ENCODE measurements at regions not wholly inside any gene's neighbourhood (a gene's known extent, or its start where the extent isn't known, plus 50 kb on each side); places are given as distances from the start of the nearest gene placed in this dataset.

DNA sequence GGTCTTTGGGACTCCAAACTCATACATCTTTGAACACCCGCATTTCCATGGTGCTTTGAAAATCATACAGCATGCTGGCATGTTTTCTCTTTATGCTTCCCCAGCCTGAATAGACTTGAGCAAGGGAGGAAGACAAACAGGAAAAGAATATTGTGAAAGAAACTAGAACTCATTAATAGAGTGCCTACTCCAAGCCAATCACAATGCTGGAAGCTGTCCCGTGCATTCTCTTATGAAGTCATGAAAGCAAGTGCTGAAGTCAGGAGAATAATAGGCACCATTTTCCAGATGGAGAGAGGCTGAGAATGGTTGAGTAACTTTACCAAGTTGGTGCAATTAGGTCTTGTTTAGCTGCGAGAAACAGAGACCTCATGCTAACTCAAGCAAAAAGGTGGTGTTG is 102.5 kb upstream of the PTPRT start:
- TF ChIP-seq EZH2phosphoT487 (IDR thresholded peaks at IDR 0.05; ENCODE audit: low read depth, severe bottlenecking, unreplicated experiment) (no peak), EZH2 (IDR thresholded peaks at IDR 0.05; ENCODE audit: borderline replicate concordance) (no peak), CTCF (IDR thresholded peaks at IDR 0.05; ENCODE audit: poor library complexity) (no peak)
- H3K4me3 ChIP-seq, result no peak overlapping the region
- H3K9me2 ChIP-seq (replicated peaks; ENCODE audit: insufficient read depth), result no peaks in the 10 kb centered on the region
- WGBS (ENCODE audit: low lambda C conversion rate, missing lambda C conversion rate), result 95% methylated on average over 3 of the region's 3 CpGs
- no peaks in the 10 kb centered on the region for H3K4me1 ChIP-seq (ENCODE audit: insufficient read depth)
- H3K4me2 ChIP-seq, result no peak overlapping the region
- H3K9me3 ChIP-seq (ENCODE audit: low read depth), result no peaks in the 10 kb centered on the region
- no peak overlapping the region for H3K27ac ChIP-seq
- H2AFZ ChIP-seq, result no peak overlapping the region
- H3K79me2 ChIP-seq, result no peaks in the 10 kb centered on the region
- no peaks in the 10 kb centered on the region for H4K20me1 ChIP-seq (ENCODE audit: insufficient read depth, poor library complexity, severe bottlenecking)
- no peaks in the 10 kb centered on the region for H3K36me3 ChIP-seq (replicated peaks; ENCODE audit: insufficient read depth, low read depth)
- DNase-seq (ENCODE audit: low spot score), result no peak
- no peaks in the 10 kb centered on the region for H3K27me3 ChIP-seq

DNA sequence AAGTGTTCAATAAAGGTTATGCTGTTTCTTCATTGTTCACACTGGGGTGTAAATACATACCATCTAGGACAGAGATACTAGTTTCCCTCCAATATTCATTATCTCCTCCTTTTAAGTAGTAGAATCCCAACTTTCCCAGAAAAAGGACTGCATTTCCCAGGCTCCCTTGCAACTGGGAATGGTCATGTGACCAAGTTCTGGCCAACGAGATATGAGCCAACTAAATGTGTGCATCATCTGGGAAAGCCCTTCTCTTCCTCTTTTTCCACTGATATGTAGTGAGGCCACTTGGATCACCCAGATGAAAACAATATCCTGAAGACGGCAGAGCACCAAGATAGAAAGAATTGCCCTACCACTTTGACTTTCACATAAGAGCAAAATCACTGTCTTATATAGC is 97.9 kb upstream of the PTPRT start:
- WGBS (ENCODE audit: low lambda C conversion rate, missing lambda C conversion rate), result 67% methylated on average over 2 of the region's 2 CpGs
- DNase-seq (ENCODE audit: low spot score), result no peak
- no peaks in the 10 kb centered on the region for H3K9me3 ChIP-seq (ENCODE audit: low read depth)
- H3K4me1 ChIP-seq (ENCODE audit: insufficient read depth), result no peaks in the 10 kb centered on the region
- H3K27ac ChIP-seq, result no peak overlapping the region
- TF ChIP-seq CTCF (IDR thresholded peaks at IDR 0.05; ENCODE audit: poor library complexity) (no peak), EZH2 (IDR thresholded peaks at IDR 0.05; ENCODE audit: borderline replicate concordance) (no peak), EZH2phosphoT487 (IDR thresholded peaks at IDR 0.05; ENCODE audit: low read depth, severe bottlenecking, unreplicated experiment) (no peak)
- H4K20me1 ChIP-seq (ENCODE audit: insufficient read depth, poor library complexity, severe bottlenecking), result no peaks in the 10 kb centered on the region
- no peak overlapping the region for H3K4me3 ChIP-seq
- H3K79me2 ChIP-seq, result no peaks in the 10 kb centered on the region
- no peaks in the 10 kb centered on the region for H3K27me3 ChIP-seq
- H3K4me2 ChIP-seq, result no peak overlapping the region
- no peaks in the 10 kb centered on the region for H3K9me2 ChIP-seq (replicated peaks; ENCODE audit: insufficient read depth)
- H3K36me3 ChIP-seq (replicated peaks; ENCODE audit: insufficient read depth, low read depth), result no peaks in the 10 kb centered on the region
- no peak overlapping the region for H2AFZ ChIP-seq

DNA sequence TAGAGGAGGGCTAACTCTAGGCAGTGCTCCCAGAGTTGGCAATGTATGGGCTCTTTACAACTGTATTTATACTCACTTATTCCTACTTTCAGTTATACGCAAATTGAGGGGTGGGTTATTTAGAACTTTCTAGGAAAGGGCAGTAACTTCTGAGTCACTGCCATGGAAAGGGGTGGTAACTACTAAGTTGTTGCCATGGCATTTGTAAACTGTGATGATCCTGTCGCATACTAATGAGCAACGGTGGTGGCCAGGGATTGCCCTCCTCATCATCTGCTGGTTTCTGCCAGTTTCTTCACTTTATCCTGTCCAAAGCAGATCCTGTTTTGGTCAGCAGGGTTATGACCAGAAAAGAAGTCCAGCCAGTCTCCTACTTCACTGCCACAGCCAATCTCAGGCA is 95.5 kb upstream of the PTPRT start:
- Histone ChIP-seq H2AFZ (no peak overlapping the region), H3K9me3 (ENCODE audit: low read depth) (no peaks in the 10 kb centered on the region), H4K20me1 (ENCODE audit: insufficient read depth, poor library complexity, severe bottlenecking) (no peaks in the 10 kb centered on the region), H3K9me2 (replicated peaks; ENCODE audit: insufficient read depth) (no peaks in the 10 kb centered on the region), H3K79me2 (no peaks in the 10 kb centered on the region), H3K27ac (no peak overlapping the region), H3K27me3 (no peaks in the 10 kb centered on the region), H3K4me3 (no peak overlapping the region), H3K36me3 (replicated peaks; ENCODE audit: insufficient read depth, low read depth) (no peaks in the 10 kb centered on the region), H3K4me2 (no peak overlapping the region), H3K4me1 (ENCODE audit: insufficient read depth) (no peaks in the 10 kb centered on the region)
- 99% methylated on average over 3 of the region's 3 CpGs for WGBS (ENCODE audit: low lambda C conversion rate, missing lambda C conversion rate)
- TF ChIP-seq EZH2 (IDR thresholded peaks at IDR 0.05; ENCODE audit: borderline replicate concordance) (no peak), CTCF (IDR thresholded peaks at IDR 0.05; ENCODE audit: poor library complexity) (no peak), EZH2phosphoT487 (IDR thresholded peaks at IDR 0.05; ENCODE audit: low read depth, severe bottlenecking, unreplicated experiment) (no peak)
- DNase-seq (ENCODE audit: low spot score), result no peak

GRCh38 chr20:43284486-43284885 is 94.8 kb upstream of the PTPRT start:
- Histone ChIP-seq H3K36me3 (replicated peaks; ENCODE audit: insufficient read depth, low read depth) (no peaks in the 10 kb centered on the region), H3K9me3 (ENCODE audit: low read depth) (no peaks in the 10 kb centered on the region), H3K9me2 (replicated peaks; ENCODE audit: insufficient read depth) (no peaks in the 10 kb centered on the region), H2AFZ (no peak overlapping the region), H4K20me1 (ENCODE audit: insufficient read depth, poor library complexity, severe bottlenecking) (no peaks in the 10 kb centered on the region), H3K27ac (no peak overlapping the region), H3K4me2 (no peak overlapping the region), H3K79me2 (no peaks in the 10 kb centered on the region), H3K4me1 (ENCODE audit: insufficient read depth) (no peaks in the 10 kb centered on the region), H3K27me3 (no peaks in the 10 kb centered on the region), H3K4me3 (no peak overlapping the region)
- no peak for DNase-seq (ENCODE audit: low spot score)
- TF ChIP-seq CTCF (IDR thresholded peaks at IDR 0.05; ENCODE audit: poor library complexity) (no peak), EZH2 (IDR thresholded peaks at IDR 0.05; ENCODE audit: borderline replicate concordance) (no peak), EZH2phosphoT487 (IDR thresholded peaks at IDR 0.05; ENCODE audit: low read depth, severe bottlenecking, unreplicated experiment) (no peak)
- 93% methylated on average over 2 of the region's 2 CpGs for WGBS (ENCODE audit: low lambda C conversion rate, missing lambda C conversion rate)

Data from hepatocyte (in vitro differentiated cells).